Central memory CD4-positive, alpha-beta T cell (primary cell): ENCODE measurements at regions not wholly inside any gene's neighbourhood (a gene's known extent, or its start where the extent isn't known, plus 50 kb on each side); places are given as distances from the start of the nearest gene placed in this dataset.

Experiments
- DNase-seq: peaks from one replicate; pipeline ENCODE4 v3.0.0; 2022

DNA sequence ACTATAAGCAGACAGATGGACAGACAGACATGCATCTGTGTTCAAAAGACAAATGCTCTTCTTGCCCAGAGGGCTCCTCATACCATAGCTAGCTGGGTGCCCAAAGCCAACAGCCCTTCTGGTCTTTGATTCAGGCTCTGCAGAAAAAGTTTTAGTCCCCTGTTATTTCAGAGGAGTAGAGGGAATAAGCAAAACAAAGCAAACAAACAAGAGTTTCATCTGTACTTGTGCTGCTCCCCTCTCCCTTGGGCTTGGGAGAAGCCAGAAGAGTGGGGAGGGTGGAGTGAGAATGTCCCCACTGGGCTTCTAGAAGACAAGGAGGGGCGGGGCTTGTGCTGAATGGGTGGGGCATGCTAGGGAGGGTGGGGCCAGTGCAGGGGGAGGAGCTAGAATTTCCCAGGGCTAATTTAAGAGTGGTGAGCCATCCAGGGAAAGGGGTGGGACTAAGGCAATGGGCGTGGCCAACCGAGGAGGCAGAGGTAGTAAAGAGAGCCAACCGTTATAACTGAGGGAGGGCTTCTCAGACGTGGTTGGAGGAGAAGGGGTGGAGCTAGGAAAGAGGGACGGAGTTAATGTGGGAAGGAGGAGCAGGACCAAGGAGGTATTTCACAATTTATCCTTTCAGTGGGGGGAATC lies 101.2 kb upstream of the MGMT start:
- DNase-seq = no peak

DNA sequence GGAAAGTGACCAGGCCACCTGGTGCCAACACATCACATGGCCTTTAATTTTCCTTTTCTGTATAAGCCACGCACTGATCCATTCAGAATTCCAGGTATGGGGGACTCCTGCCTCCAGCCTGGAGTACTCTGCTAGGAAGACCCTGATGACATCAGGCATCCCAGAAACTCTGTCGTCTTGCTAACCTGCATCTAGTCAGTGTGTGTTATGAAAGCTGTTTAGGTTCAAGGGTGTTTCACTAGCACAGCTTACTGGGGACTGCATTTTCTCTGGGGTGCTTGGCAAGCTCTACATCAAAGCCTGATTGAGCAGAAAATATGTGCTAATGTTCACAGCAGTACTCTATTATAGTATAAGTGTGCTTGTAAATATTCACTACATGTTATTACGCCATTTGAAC lies 100.6 kb upstream of the MGMT start:
- DNase-seq = no peak

DNA sequence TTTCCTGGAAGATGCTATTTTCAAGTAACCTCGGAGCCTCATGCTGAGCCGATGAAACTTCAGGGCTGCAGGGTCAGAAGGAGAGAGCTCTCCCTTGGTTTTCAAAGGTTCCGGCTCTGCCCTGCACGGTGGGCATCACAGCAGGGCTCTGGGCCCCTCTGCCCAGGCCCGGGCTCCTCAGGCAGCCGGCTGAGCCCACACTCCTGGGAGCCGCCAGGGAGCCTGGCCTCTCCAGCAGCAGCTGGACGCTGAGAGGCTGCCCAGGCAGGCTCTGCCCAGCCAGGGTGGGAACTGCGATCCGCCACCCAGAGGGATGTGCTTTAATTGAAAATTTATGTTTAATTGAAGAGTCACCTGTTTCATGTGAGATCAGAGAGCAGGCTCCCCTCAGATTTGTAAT lies 97.5 kb upstream of the MGMT start:
- DNase-seq = no peak

- DNase-seq = no peak
These were observed 95.5 kb upstream of the MGMT start for GRCh38 chr10:129371541-129371940.

- DNase-seq = no peak
These were observed 94.9 kb upstream of the MGMT start for GRCh38 chr10:129372172-129372571.

- DNase-seq = no peak
These were observed 93.8 kb upstream of the MGMT start for GRCh38 chr10:129373231-129373630.

GRCh38 chr10:129373718-129374117 lies 93.3 kb upstream of the MGMT start:
- no peak for DNase-seq

- DNase-seq = no peak
These were observed 91.9 kb upstream of the MGMT start for GRCh38 chr10:129375171-129375570.

GRCh38 chr10:129375912-129376311 lies 91.1 kb upstream of the MGMT start:
- DNase-seq = no peak

DNA sequence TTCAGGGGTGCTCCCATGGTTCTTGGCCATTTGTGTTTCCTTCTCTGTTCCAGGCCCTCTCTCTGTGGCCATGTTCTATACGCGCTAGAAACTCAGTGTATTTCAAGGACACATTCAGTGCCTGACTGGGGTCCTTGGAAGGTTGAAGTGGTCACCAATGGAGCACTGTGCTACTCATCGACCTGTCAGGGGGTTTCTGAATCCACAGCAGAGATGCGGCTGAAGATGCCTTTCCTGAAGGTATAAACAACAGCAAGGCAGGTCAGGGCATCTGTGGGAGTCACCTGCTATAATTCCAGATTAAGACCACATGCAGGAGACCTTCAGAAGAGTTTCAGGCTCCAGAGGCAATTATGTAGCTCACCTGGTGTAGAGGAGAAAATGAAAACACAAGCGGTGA lies 86.8 kb upstream of the MGMT start:
- DNase-seq = no peak

DNA sequence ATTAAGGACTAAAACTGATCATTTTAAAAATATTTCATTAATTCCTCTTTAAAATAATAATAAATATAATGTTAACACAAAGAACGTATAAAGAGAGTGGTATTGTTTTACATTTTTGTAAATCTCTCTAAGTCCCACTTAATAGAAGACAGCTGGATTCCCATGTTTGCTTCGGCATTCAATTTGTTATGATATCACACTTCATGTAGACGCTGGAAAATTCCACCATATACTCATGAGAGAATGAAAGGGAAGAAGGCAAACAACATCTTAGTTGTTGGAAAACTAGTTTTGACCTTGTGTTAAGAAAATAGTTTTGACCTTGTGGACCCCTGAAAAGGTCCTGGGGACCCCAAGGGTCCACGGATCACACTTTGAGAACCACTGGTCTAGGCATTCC lies 85.3 kb upstream of the MGMT start:
- DNase-seq = no peak

DNA sequence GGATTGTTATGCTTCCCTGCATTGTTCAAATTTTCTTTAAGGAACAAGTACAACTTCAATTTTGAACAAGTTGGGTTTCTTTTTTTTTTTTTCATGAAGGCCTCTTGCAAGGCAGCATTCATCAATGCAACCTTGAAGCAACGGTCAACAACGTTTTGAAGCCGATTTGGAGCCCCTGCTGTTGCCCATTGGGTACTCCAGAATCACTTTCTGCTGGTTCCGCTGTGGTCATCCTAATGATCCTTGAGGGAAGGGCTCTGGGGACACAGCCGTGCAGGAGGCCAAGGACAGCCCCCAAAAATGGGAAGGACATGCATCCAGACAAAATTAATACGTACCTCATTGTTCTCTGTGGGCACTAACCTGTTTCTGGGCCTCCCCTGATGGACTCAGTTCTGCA lies 84.6 kb upstream of the MGMT start:
- no peak for DNase-seq

- DNase-seq = no peak
These were observed 83.4 kb upstream of the MGMT start for GRCh38 chr10:129383651-129384050.

DNA sequence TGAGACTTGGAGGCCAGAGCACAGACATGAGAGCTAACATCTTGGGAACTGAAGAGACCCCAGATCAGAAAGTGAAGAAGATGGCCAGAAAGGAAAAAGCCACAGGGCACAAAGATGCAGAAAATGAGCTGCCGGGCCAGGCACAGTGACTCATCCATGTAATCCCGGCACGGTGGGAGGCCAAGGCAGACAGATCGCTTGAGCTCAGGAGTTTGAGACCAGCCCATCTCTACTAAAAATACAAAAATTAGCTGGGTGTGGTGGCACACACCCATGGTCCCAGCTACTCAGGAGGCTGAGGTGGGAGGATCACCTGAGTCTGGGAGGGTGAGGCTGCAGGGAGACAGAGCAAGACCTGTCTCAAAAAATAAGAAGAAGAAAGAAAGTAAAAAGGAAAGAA lies 81.4 kb upstream of the MGMT start:
- DNase-seq = no peak

GRCh38 chr10:129386415-129387257 lies 80.4 kb upstream of the MGMT start:
- DNase-seq = no peak

- no peak for DNase-seq
These were observed 79.8 kb upstream of the MGMT start for GRCh38 chr10:129387258-129387525.

DNA sequence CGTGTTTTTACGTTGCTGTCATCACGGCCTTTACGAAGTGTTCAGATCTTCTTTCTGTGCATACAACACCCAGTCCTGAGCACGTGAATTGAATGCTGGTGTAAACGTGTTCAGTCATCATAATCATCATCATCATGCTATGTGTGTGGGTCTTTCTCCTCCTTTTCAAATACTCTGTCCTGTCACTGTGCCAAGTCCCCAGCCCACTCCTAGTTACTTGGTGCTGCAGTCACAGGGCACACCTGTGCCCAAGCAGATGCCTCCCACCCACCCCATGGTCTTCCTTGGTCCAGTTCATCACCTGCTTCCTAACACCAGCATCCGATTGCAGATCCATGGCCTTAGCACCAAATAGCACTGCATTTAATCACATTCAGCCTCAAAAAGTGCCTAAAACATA lies 78.6 kb upstream of the MGMT start:
- DNase-seq = no peak

DNA sequence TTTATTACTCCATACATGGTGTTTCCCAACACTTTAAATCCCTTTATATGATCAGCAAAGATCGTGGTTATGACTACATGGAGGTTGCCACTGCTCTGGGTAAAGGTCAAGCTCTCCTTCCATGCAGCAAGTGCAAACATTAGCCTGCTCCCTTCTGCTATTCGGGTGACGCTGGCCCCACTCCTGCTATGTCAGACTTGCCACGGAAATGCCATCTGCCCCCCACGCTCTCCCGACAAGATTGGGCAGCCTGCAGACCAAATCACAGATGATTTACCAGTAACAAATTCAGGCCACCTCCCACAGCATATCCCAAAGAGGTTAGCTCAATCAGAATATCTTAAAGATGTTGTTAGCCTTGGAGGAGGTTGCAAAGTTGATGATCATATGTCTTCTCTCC lies 77.8 kb upstream of the MGMT start:
- no peak for DNase-seq

GRCh38 chr10:129390147-129390546 lies 76.9 kb upstream of the MGMT start:
- no peak for DNase-seq

DNA sequence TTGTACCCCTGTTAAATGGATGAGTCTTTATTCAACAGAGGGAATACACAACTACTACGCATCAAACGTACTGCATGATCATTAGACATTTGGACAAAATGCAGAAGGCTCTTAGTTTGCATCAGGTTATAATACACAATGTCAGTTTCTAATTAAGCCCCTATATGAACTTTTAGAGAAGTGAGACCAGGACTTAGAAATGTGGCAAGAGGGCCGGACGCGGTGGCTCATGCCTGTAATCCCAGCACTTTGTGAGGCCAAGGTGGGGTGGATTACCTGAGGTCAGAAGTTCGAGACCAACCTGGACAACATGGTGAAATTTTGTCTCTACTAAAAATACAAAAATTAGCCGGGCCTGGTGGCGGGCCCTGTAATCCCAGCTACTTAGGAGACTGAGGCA lies 76.3 kb upstream of the MGMT start:
- DNase-seq = no peak

DNA sequence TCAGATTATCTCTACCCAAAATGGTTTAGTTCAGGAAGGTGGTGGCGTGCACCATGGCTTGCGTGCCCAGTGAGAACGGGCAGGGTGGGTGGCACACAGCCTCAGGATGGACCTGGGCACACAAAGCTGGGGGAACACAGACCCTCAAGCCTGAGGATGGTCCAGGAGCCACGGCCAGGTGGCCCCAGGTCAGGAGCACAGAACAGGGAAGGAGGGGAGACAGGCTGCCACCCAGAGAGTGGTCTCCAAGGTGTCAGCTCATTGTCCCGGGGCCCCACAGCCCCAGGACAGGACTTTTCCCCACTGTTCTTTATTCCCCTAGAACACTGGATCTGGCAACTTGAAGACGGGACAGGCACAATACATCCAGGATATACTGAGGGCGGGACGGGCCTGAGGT lies 75.6 kb upstream of the MGMT start:
- no peak for DNase-seq

DNA sequence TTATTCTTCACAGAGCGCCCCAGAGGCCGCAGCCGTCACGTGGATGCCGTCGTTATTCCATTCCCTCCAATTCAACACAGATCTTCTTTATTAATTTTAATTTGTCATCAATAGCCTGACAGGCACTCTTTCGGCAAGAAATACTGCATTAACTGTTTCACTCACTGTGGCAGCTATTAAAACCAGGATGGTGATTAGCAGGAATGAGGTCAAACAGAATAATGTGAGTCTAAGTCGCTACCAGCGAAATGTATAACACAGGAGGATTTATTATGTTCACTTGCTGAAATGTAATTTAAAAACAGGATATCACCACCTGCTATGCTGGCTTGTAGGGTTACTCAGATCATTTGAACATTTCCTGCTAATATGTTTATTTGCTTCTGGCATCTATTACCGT lies 74.2 kb upstream of the MGMT start:
- no peak for DNase-seq

DNA sequence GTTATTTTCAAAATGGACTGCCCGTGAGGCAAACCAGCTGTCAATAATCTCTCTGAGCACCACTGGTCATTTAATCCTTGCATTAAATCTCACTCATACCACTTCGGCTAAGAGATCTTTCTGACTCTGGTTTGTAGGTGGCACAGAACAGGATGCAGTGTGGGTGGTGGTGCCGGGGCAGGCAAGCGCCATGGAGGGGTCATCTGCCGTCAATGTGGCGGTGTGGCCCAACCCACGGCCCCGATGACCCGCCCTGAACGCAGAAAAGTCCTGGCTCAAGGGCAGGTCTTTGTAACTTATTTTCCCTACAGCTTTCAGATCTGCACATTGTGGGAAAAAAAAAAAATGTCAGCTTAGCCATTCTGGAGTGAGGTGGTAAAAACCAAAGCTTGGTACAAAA lies 73.2 kb upstream of the MGMT start:
- no peak for DNase-seq

DNA sequence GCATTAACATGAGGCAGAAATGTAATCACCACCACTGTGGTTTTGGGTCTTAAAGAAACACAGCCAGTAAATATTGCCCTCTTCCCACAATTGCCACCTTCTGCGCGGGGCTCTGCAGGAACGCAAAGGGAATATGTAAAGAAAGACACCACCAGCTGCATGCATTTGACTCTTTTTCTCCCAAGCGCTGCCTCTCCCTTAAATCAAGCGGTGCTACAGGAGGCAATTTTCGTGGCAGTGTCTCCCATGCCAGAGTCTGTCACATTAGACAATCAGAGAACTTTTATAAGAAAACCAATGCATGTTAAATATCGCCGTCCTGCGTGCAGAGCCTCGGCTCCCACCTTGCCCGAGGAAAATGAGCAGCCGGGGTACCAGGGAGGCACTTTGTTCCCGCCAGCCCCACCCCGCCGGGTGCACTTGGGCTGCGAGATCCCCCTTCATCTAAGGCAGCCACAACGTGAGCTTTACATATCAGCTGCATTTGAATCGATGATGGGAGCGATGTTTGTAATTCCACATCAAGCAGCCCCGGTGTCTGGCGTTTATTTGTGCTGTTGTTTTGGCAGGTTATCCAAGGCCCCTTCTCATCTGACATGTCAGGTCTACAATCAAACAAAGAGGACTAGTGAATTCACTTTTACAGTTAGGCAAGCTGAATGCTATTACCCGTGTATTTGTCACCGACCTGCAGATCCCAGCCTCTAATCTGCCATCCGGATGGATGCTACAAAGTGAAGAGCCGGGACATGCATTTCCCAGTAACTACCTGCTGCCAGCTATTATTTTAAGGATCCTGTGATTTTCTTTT lies 72.3 kb upstream of the MGMT start:
- no peak for DNase-seq
